ENCODE measurements at regions not wholly inside any gene's neighbourhood (a gene's known extent, or its start where the extent isn't known, plus 50 kb on each side); places are given as distances from the start of the nearest gene placed in this dataset.

DNA sequence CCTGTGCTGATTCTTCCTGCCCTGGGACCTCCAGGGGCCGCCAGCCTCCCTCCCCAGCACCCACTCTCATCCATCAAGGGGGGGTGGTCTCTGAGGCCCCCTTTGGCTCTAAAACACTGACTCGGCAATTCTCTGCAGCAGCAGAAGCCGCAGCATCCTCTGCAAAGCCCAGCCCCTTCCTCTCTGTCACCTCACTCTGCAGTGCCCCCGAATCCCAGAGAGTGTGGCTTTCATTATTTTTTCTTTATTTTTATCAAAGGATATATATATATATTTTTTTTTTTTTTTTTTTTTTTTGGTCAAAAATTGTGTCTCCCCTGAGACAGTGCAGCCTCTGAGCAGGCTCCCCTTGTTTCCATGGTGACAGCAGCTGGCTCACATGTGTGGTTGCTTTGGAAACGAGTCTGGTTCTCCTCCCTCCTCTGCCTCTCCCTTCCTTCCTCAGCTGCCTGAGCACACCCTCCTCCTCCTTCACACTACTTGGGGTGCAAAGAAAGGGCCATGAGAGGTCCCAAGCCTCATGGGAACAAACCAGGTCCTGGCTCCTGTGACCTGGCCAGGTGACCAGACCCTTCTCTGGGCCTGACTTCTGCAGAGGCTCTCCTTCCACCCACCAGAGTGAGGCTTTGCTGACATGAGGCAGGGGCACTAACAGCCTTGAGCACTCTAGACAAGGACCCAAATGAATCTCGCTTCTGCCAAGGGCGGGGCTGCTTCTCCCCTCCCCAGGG, 100.5 kb downstream of the LRRC74A start:
- TF ChIP-seq POLR2AphosphoS5 (IDR thresholded peaks at IDR 0.05; ENCODE audit: low read depth) (no peak), CTCF (conservative IDR thresholded peaks at IDR 0.05; ENCODE audit: low read depth in 2 of 2) (peak in 1 of 2 experiments; percentile 21; a peak in 1 of 4 replicates), NANOG (IDR thresholded peaks at IDR 0.05; ENCODE audit: borderline replicate concordance) (no peak), REST (IDR thresholded peaks at IDR 0.05; ENCODE audit: unreplicated experiment) (no peak), EZH2phosphoT487 (IDR thresholded peaks at IDR 0.05; ENCODE audit: unreplicated experiment) (no peak), JUNB (IDR thresholded peaks at IDR 0.05; ENCODE audit: unreplicated experiment) (no peak)
